Stomach smooth muscle (tissue), 2 donors: ENCODE measurements at regions not wholly inside any gene's neighbourhood (a gene's known extent, or its start where the extent isn't known, plus 50 kb on each side); places are given as distances from the start of the nearest gene placed in this dataset.
"Not testable (repeated sequence)": the region's sequence is repeated elsewhere in the genome, so short reads cannot be mapped to it uniquely, and the experiment has no call there.

Experiments
- H3K27ac ChIP-seq: one replicate; pipeline ENCODE4 v1.7.0; 2013; ENCODE audit warnings: mild to moderate bottlenecking, low read length, inconsistent platforms
- H3K27me3 ChIP-seq, 2 donors: one replicate each; pipeline ENCODE4 v1.7.0; 2013; ENCODE audit warnings: low read length in 2 of 2; ENCODE audit not compliant: insufficient read depth in 2 of 2, control insufficient read depth in 1 of 2
- H3K36me3 ChIP-seq, 2 donors: one replicate each; pipeline ENCODE4 v1.7.0; 2013; ENCODE audit warnings: low read length in 2 of 2; ENCODE audit not compliant: control insufficient read depth in 2 of 2, insufficient read depth in 2 of 2
- H3K4me1 ChIP-seq: one replicate; pipeline ENCODE4 v1.7.0; 2013; ENCODE audit warnings: low read length; ENCODE audit not compliant: control insufficient read depth, insufficient read depth
- H3K4me3 ChIP-seq, 2 donors: one replicate each; pipeline ENCODE4 v1.7.0; 2013; ENCODE audit warnings: low read length in 2 of 2
- H3K9ac ChIP-seq, 2 donors: one replicate each; pipeline ENCODE4 v1.7.0; 2013; ENCODE audit warnings: low read length in 2 of 2, mild to moderate bottlenecking in 1 of 2
- H3K9me3 ChIP-seq, 2 donors: one replicate each; pipeline ENCODE4 v1.7.0; 2013; ENCODE audit warnings: low read length in 2 of 2; ENCODE audit not compliant: control insufficient read depth in 2 of 2
- donor health status: healthy.
- donor health status: Pancreatic carcinoma.

DNA sequence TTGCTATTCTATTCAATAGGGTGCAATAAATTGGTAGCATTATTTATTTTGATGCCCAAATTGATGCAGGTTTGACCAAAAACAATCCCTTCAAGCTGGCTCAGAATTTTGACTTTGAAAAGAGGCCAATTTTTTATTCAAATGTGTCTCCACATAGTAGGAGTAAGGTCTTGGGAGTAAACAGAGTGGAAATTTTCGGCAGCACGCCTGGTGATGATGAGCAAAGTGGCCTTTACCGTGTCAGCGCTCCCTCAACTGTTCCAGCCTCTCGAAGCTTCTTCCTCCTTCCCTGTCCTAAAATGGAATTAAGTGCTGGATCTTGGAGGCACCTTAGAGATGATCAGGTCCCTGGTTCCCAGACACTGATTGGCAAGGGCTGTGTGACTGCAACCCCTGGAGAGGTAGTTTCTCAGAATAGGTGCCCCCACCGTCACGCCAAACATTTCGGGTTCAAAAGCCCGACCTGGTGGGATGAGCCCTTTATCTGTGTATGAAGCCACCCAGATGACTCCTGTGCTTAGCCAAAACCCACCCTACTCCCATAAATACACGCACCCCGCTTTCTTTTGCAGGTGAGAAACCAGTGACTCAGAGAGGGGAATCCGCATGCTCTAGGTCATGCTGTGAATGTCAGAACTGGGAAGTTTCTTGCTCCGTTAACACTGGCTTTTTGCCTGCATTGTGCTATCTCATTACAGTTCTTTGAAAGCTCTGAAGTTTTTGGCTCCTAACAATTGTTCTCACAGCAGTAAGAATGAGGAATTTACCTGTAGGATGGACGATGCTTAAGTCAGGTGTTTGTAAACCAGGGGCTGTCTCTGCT is 89.1 kb downstream of the CRYGS start:
- H3K27me3 ChIP-seq, result no peaks in the 10 kb centered on the region
- H3K4me1 ChIP-seq, result no peaks in the 10 kb centered on the region
- H3K9me3 ChIP-seq, result no peaks in the 10 kb centered on the region
- no peak overlapping the region for H3K9ac ChIP-seq
- no peaks in the 10 kb centered on the region for H3K36me3 ChIP-seq
- H3K27ac ChIP-seq, result no peak overlapping the region
- H3K4me3 ChIP-seq, result no peak overlapping the region

DNA sequence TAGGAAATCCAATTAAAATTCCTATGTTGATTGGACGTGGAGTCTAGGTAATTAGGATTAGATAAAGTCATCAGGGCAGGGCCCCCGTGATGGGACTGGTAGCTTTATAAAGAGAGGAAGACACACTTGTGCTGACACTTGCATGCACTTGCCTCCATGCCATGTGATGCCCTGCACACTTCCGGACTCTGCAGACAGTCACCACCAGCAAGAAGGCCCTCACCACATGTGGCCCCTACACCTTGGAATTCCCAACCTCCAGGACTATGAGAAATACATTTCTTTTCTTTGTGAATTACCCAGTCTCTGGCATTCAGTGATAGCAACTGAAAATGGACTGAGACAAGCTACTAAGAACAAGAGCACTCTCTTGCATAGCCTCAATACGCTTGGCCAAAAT is 90.6 kb downstream of the CRYGS start:
- Histone ChIP-seq H3K9me3 (no peaks in the 10 kb centered on the region), H3K4me3 (no peak overlapping the region), H3K36me3 (no peaks in the 10 kb centered on the region), H3K27ac (no peak overlapping the region), H3K4me1 (no peaks in the 10 kb centered on the region), H3K27me3 (no peaks in the 10 kb centered on the region), H3K9ac (no peak overlapping the region)

DNA sequence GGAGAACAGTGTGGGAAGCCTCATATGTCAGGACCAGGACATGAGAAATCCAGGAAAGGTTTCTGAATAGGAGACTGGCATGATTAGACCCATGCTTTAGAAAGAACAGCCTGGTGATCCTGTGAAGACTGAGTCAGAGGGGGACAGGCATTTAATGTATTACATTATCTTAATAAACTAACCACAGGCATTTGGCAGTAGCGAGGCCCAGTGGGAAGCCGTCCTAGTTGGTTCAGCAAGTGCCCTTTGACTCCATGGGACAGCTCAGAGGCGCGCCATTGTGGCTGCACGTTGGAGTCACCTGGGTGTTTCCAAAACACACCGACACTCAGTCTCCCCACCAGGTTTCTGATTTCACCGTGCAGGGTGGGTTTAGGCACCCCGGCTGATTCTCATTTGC is 90.5 kb upstream of the DGKG start:
- H3K36me3 ChIP-seq, result no peaks in the 10 kb centered on the region

DNA sequence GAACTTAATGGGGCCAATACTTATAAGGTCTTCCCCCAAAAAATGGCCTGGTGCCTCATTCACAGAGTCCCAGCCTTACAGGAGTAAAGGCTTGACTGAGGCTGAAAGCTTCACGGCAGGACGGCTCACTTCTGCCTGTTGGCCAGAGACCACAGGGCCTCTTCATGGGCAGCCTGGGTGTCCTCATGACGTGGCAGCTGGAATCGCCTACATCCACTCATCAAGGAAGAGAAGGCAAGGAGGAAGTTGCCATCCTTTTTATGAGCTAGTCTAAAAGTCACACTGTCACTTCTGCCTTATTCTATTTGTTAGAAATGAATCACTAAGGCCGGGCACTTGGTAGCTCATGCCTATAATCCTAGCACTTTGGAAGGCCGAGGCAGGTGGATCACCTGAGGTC is 89.3 kb upstream of the DGKG start:
- Histone ChIP-seq H3K27me3 (no peaks in the 10 kb centered on the region), H3K4me1 (no peaks in the 10 kb centered on the region), H3K9me3 (no peaks in the 10 kb centered on the region), H3K4me3 (no peak overlapping the region), H3K36me3 (no peaks in the 10 kb centered on the region), H3K27ac (no peak overlapping the region), H3K9ac (no peak overlapping the region)

More for the DNA sequence above, 90.5 kb upstream of the DGKG start:
- Histone ChIP-seq H3K4me1 (no peaks in the 10 kb centered on the region), H3K9ac (no peak overlapping the region), H3K4me3 (no peak overlapping the region), H3K27me3 (no peaks in the 10 kb centered on the region), H3K9me3 (no peaks in the 10 kb centered on the region), H3K27ac (no peak overlapping the region)

DNA sequence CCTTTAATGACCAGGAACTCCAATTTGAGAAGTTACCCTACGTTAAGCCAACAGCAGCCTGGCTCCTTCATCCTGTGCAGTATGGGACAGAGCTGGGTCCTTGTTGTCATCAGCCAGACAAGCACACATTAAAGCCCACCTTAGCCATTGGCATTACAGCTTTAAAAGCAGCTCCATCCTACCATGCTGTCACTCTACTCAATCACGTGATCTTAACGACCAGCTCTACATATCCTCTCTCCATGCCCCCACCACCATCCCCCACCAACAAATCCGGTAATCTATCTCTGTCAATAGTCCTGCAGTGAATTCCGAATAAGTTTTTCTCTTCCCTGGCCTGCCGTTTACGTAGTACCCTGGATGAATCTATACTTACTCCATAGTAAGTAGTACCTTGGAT is 82.9 kb upstream of the DGKG start:
- Histone ChIP-seq H3K27me3 (no peaks in the 10 kb centered on the region), H3K27ac (no peak overlapping the region), H3K36me3 (no peaks in the 10 kb centered on the region), H3K9me3 (no peaks in the 10 kb centered on the region), H3K9ac (no peak overlapping the region), H3K4me1 (no peaks in the 10 kb centered on the region), H3K4me3 (no peak overlapping the region)

DNA sequence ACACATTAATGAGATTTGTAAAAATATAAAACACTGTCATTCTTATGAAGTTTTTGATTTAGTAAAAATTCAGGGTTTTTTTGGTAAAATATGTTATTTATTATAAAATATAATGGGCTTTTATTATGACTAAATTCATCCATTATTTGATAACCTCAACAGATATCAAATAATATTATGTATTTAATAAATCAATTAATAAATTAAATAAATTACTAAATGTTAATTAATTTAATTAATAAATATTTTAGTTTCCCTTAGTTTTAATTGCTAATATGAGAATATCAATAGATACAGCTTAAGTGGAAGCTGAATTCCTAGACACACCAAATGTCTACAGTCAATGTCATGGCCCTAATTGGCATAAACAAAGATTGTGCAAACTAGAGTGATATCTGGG is 82.3 kb upstream of the DGKG start:
- Histone ChIP-seq H3K9ac (no peak overlapping the region), H3K4me3 (no peak overlapping the region), H3K27ac (no peak overlapping the region), H3K9me3 (no peaks in the 10 kb centered on the region), H3K36me3 (no peaks in the 10 kb centered on the region), H3K4me1 (no peaks in the 10 kb centered on the region), H3K27me3 (no peaks in the 10 kb centered on the region)

DNA sequence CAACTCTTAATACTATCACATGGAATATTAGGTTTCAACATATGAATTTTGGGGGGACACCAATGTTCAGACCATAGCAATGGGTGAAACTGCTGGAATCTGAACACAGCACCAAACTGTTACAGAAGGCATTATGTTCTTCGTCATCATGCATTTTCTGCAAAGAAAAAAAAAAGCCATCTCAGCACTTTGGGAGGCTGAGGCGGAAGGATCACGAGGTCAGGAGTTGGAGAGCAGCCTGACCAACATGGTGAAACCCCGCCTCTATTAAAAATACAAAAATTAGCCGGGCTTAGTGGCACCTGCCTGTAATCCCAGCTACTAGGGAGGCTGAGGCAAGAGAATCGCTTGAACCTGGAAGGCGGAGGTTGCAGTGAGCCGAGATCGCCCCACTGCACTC is 80.9 kb upstream of the DGKG start:
- not testable (repeated sequence) for H3K9me3 ChIP-seq, H3K9ac ChIP-seq, H3K4me1 ChIP-seq, H3K27me3 ChIP-seq, H3K4me3 ChIP-seq, H3K36me3 ChIP-seq, H3K27ac ChIP-seq

DNA sequence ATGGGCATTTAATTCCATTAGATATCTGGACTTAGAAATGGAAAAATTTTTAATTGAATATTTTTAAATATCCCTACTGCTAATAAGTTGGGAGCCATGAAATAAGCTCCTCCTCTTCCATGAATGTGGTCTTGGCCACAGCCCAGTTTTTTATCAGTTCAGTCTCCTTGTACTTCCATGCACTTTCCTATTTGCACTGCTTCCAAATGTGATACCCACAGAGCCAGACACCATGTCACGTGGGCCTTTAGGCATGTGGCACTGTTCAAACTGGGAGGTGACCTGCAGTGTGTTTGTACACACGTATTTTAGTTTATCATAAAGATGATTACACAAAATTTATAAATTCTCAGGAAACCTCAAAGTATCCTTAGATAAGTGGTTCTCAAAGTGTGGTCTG is 80.1 kb upstream of the DGKG start:
- no peak overlapping the region for H3K27ac ChIP-seq
- no peak overlapping the region for H3K4me3 ChIP-seq
- H3K9me3 ChIP-seq, result no peaks in the 10 kb centered on the region
- no peaks in the 10 kb centered on the region for H3K36me3 ChIP-seq
- H3K9ac ChIP-seq, result no peak overlapping the region
- no peaks in the 10 kb centered on the region for H3K27me3 ChIP-seq
- no peaks in the 10 kb centered on the region for H3K4me1 ChIP-seq

DNA sequence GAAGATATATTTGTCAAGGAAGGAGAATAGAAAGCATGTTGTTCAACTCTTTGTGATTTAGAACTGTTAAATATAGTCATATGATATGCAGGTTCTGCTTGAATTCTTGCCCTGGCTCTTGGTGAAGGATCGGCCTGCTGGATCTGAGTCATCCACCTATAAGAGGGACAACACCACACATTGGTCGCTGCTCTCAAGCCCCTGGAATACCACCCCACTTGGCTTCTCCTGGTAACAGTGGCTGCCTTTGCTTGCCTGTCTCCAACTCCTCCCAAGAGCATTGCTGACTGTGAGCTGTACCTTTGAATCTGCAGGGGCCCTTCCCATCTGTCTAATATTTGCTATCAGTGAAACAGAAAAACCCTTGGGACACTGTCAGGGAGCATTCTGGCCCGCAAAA is 78.9 kb upstream of the DGKG start:
- H3K36me3 ChIP-seq, result no peaks in the 10 kb centered on the region
- no peak overlapping the region for H3K4me3 ChIP-seq
- no peaks in the 10 kb centered on the region for H3K4me1 ChIP-seq
- H3K9ac ChIP-seq, result no peak overlapping the region
- no peaks in the 10 kb centered on the region for H3K9me3 ChIP-seq
- no peaks in the 10 kb centered on the region for H3K27me3 ChIP-seq
- H3K27ac ChIP-seq, result no peak overlapping the region

DNA sequence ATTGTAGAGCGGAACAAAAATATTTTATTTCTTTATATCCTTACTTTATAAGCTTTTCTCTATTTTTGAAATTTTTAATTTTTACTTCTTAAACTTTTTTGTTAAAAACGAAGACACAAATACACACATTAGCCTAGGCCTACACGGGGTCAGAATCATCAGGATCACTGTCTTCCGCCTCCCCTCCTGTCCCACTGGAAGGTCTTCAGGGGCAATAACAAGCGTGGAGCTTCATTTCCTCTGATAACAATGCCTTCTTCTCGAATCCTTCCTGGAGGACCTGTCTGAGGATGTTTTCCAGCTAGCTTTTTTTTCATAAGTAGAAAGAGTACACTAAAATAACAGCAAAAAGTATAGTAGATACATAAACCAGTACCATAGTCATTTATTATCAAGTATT is 77.7 kb upstream of the DGKG start:
- H3K9me3 ChIP-seq, result no peaks in the 10 kb centered on the region
- H3K4me3 ChIP-seq, result no peak overlapping the region
- H3K36me3 ChIP-seq, result no peaks in the 10 kb centered on the region
- H3K27me3 ChIP-seq, result no peaks in the 10 kb centered on the region
- no peak overlapping the region for H3K9ac ChIP-seq
- no peak overlapping the region for H3K27ac ChIP-seq
- no peaks in the 10 kb centered on the region for H3K4me1 ChIP-seq

DNA sequence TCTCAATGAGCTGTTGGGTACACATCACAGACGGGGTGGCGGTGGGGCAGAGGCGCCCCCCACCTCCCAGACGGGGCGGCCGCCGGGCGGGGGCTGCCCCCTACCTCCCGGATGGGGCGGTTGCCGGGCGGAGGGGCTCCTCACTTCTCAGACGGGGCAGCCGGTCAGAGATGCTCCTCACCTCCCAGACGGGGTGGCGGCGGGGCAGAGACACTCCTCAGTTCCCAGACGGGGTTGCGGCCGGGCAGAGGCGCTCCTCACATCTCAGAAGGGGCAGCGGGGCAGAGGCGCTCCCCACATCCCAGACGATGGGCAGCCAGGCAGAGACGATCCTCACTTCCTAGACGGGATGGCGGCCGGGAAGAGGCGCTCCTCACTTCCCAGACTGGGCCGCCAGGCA is 73.3 kb upstream of the DGKG start:
- H3K4me3 ChIP-seq, H3K9me3 ChIP-seq, H3K27ac ChIP-seq, H3K36me3 ChIP-seq, H3K4me1 ChIP-seq, H3K27me3 ChIP-seq, H3K9ac ChIP-seq: not testable (repeated sequence)
